HG02852 (cell line): ENCODE measurements at regions not wholly inside any gene's neighbourhood (a gene's known extent, or its start where the extent isn't known, plus 50 kb on each side); places are given as distances from the start of the nearest gene placed in this dataset.
"Not testable (repeated sequence)": the region's sequence is repeated elsewhere in the genome, so short reads cannot be mapped to it uniquely, and the experiment has no call there.

Experiments used
- ATAC-seq: cut with Tn5 transposase; IDR thresholded peaks from one replicate; pipeline ENCODE4 v1.9.1; 2021; ENCODE audit warnings: mild to moderate bottlenecking, moderate library complexity; ENCODE audit not compliant: unreplicated experiment

DNA sequence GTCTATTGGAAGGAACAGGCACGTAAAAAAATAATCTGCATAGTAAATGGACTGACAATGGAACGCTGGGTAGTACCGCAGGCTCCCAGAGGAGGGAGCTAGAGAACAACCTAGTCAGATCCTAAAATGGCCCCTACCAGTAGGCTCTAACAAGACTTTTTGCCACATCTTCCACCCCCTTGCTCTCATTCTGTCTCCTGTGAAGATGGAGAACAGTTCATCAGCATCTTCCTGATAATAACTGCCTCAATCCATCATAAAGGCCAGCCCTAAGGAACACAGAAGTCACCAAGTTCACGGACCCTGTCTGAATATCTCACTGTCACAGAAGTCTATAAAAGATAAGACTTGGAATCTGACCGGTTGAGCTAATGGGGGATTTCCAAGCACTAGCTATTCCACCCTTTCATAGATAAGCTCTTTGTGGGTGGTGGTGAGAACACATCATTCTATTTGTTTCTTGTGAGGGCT, 133.4 kb downstream of the SLC1A3 start:
- peak; percentile 58 for ATAC-seq

DNA sequence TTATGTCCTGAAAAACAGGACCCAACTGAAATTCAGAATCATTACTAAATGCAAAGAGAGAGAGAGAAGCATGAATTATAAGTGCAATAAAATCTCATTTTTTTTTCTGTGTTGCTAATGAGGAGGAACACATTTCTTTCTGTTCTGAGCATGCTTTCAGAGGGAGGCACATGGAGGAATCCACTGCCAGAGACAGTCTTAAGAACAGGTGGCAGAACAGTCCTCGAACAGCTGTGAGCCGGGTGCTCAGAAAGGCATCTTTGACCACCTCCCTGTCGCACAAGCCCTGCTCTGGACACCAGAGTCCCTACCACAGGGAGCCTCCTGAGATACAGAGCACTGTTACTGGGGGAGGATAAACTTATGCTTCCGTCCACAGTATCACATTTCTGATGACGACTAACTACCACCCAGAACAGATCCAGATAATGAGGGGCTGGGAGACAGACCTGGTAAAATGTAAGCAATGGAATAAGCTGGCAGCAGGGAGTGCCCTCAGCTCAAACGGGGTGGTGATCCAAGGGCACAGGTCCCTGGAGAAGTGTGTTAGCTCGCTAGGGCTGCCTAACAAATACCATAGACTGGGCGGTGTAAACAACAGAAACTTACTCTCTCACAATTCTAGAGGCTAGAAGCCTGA, 134.0 kb downstream of the SLC1A3 start:
- ATAC-seq = no peak

DNA sequence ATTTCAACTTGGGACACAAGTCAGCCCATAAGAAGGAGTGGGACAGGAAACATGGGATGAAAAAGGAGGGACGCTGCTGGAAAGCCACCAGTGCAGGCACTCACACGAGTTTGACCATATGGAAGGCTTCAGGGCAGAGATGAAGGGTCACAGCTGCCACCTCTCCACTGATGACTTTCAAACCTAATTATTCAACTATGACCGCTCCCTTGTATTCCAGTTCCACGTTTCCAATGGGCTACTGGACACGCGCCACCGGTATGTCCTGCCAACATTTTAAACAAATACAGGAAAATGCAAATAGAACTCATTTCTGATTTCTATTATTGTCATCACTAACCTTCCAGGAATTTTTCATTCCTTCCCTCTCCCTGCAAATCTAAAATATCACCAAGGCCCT, 134.7 kb downstream of the SLC1A3 start:
- no peak for ATAC-seq

DNA sequence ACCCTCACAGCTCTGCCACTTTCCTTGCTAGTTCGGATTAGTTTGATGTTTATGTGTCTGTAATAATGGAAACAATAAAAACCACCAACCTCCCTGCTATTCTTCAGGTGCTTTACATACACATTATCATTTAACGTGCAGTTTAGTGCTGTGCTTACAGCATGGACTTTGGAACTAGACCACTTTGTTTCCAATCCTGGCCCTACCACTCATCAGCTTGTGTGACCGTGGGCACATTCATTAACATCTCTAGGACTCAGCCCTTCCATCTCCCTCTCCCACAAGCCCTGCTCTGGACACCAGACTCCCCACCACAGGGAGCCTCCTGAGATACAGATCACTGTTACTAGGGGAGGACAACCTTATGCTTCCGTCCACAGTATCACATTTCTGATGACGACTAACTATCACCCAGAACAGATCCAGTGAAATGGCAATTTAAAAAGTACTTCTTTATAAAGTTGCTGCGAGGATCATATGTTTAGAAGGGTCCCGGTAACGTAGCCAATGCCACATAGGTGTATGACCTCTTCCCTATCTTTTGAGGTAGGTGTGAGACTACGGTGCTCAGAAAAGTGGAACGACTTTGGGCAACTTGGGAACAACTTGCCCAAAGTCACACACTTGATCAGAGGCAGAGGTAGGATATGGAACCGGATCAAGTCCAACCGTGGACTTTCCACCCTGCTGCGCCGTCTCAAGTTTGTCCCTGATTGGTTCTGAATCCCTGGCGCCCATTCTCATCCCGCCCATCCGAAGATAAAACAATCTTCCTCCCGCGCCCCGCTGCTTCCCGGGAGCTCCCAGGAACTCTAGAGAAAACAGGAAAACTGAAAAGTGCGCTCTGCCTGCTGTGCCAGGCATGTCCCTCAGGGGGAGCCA, 132.4 kb upstream of the NIPBL start:
- ATAC-seq = peak; percentile 6

DNA sequence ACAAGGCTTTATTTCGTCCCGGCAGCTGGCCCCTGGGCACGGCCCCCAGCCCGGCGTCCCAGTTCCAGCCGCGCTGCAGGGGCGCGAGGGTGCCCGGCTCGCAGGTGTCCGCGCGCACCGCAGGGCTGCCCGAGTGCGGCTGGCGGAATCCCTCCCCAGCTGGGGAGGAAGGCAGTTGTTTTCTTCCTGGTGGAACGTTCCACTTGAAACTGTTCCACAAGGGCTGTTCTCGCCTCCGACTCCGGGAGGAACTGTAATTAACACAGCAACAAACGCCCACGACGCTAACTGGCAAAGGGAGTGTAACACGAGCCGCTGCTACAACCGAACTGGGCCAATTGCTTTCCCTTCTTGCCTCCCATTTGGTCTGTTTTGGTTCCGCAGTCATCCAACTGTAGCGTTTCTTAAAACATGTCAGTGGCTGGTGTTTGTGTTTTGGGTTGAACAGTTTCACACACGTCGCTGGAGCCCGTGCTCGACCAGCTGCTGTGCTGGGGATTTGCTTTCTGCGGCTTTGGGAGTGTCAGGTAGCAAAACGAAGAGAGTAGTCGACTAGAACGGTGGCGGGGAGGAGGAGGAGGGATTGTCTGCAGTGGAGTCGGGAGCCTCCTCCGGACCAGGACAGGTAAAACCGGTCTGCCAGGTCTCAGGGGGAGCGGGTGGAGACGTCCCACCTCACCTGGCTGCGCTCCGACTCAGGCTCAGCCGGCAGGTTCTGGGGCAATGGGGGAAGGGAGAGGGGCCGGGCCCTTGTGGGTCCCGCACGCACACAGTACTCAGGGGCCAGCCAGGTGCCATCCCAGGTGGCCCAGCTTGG, 131.6 kb upstream of the NIPBL start:
- peak; percentile 81 for ATAC-seq

DNA sequence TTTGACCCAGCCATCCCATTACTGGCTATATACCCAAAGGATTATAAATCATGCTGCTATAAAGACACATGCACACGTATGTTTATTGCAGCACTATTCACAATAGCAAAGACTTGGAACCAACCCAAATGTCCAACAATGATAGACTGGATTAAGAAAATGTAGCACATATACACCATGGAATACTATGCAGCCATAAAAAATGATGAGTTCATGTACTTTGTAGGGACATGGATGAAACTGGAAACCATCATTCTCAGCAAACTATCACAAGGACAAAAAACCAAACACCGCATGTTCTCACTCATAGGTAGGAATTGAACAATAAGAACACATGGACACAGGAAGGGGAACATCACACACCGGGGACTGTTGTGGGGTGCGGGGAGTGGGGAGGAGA, 128.8 kb upstream of the NIPBL start:
- not testable (repeated sequence) for ATAC-seq

DNA sequence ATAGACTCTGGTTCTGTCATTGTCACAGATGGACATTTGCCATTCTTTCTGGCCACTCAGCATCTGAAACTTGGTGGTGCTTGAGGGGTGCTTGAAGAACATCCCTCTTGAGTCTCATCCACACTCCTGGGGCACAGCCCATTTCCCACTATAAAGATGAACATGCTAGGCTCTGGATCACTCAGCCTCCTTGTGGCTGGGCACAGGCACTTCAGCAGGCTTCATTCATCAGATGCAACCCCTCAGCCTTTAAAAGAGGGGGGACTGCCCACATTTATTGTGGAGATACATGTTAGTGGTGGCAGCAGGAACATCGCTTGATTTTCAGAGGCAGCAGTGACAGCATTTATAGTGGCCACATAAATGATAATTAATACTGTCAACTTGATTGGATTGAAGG, 124.7 kb upstream of the NIPBL start:
- ATAC-seq = no peak

DNA sequence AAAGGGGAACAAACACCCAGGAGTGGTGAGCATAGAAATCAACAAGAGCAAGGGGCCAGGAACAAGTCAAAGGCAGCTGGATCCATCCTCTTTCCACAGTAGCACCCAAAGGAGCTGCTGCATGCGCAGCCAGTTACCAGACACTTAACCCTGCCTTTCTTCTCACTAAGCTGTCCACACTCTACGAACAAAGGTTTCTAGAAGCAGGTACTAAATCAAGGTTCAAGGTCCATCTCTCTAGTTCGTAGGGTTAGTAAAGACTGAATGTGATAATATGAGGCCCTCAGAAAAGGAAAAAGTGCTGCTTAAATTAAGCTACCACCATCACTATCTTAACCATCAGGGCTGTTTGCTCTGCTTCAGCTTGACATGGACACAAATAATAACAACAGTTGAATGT, 121.2 kb upstream of the NIPBL start:
- ATAC-seq = no peak

DNA sequence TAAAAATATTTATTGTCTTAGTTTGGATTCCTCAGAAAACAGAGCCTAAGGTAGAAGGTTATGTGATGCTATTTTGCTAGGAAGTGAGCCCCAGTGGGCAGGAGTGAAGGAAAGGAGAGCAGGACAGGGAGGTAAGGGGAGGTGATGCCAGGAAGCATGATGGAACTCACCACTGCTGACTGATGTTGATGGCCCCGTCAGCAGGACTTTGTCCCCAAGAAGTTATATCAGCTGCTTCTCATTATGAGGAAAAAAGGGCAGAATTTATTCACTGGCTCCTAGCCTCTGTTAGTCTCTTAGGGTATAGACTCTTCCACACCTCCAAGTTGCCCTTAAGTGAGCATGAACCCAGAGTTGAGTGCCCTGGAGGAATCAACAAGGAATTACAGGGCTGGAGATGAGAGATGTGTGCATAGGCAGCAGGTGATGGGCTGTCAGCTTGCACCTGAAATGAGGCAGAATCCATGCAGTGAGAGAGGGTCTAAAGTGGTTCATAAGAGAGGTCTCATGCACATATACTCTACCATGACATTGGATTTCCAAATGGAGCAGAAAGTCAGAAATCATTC, 120.6 kb upstream of the NIPBL start:
- no peak for ATAC-seq

DNA sequence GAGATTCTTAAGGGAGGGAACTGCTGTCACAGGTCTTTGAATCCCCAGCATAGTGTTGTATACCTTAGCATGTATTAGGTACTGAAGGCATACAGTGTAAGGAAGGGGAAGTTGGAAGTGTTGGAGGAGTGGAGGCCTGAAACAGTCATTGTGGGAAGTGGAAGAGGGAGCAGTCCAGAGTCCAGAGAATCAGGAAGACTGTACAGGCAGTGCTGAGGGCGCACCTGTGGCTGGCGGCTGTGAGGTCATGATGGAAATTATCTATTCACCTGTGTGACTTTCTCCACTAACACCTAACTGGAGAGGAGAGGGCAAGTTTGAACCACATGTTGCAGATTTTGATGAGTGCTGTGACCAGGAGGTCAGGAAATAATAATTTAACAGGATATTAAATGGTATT, 119.7 kb upstream of the NIPBL start:
- ATAC-seq = no peak

DNA sequence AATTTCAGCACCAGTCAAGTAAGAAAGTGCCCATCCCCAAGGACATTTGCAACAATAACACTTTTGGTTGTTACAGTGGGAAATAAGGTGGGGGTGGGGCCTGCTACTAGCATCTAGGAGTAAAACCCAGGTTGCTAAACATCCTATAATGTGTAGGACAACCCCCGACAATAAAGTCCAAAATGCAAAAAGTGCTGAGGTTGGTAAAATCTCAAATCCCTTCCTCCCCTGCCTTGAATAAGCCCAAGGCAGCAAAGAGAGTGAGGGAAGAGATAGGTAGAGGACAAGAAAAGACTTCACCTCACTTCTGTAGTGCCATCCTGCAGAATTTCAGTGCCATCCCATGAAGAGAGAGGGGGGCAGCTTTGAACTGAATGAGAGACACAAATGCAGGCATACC, 117.5 kb upstream of the NIPBL start:
- ATAC-seq = no peak

DNA sequence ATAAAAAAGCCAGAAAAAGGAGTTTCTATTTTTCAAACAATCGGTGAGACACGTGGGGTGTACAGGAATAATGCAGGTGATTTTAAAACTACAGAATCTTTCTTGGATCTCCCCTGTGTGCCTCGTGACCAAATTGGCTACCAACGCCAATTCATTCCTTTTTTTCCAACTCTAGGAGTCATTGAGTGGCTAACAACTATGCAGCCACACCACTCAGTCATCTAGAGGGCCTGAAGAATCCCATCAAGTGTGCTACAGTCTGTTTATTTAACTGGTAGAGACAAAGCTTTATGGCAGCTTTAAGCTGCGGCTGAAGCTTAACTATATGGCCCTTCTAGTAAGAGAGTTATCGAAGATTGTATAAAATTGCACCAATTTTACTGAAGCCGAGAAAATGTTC, 113.1 kb upstream of the NIPBL start:
- ATAC-seq = no peak

DNA sequence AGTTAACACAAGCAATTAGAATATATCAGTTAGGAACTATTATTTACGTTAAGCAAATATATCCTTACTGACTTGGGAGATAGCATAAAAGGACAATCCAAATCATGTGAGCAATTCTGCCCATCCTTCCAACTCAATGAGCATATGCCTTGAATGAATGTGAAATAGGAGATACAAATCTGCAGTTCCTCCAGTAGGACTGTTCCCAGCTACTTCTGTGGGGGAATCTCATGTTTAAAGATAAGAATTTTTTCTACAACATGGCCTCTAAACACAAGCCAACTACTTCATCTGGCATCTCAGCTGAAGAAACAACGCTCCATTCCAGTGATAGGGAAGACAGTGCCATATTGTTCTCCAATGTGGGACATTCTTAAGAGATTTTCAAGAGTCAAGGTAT, 110.7 kb upstream of the NIPBL start:
- no peak for ATAC-seq

DNA sequence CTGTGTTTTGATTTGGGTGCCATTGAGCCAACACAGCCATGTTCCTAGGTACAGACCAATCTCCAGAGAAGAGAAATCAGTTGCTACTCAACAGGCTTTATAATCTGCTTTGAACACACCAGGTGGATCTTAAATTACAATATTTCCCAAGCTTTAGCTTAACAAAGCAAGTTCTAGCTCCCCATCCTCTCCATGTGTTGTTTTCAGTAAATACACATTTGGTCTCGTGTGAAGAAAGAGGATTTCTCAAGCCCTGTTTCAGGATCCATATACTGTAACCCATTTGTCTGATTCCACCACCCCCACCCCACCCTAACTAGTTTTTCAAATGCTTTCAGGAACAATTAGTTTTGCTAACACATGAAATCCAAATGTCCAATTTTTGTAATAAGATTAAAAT, 109.6 kb upstream of the NIPBL start:
- no peak for ATAC-seq

DNA sequence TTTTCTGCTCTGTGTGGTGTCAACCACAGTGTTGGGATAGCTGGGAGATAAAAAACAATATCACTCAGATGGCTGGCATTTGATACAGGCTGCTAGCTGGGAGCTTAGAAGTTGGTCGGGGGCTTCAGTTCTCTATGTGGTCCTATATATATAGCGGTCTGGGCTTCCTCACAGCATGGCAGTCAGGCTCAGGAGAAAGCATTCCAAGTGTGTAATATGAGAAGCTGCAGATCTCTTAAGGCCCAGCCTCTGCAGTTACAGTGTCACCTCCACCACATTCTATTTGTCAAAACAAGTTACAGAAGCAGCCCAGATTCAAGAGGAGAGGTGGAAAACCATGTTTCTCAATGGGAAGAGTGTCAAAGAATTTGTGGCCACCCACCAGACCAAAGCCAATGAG, 108.1 kb upstream of the NIPBL start:
- ATAC-seq = no peak

DNA sequence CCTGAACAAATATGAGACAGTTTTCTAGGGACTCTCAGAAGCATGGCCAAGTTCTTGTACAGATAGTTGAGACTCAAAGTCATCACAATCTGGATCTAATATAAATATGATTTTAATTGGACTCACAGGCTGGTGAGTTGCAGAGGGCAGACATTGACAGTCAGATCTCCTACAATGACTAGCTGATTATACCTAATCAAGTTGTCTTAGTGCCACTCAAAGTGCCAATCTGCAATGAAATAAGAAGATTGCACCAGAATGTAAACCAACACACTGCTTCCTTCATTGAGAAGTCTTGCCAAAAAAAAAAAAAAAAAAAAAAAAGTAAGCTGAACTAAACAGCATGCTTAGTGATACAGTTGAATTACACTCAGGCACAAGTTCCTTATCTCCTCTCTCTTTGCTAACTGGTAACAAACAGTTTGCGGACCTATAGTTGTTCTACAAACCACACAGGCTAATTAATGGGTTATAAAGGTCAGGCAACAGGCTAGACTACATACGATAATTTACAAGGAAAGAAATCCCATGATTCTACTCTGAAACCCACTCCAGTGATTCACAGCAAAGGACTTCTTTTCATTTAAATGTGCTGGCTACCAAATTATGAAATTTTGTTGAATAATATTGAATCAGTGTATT, 107.3 kb upstream of the NIPBL start:
- no peak for ATAC-seq

DNA sequence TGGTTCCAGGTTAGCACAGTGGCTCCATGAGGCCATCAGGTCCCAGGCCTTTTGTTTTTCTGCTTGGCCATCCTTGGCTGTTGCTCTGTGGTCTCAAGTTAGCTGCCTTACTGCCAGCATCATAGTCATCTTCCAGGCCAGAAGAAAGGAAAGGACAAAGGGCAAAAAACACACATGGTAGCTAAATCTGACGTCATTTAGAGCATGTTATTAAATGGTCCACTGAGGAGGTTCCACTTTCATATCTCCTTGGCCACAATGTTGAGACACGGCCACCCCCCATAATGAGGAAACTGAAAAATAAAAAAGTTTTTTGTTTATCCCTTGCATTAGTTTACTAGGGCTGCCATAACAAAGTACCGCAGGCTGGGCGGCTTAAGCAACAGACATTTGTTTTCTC, 106.4 kb upstream of the NIPBL start:
- ATAC-seq = no peak

DNA sequence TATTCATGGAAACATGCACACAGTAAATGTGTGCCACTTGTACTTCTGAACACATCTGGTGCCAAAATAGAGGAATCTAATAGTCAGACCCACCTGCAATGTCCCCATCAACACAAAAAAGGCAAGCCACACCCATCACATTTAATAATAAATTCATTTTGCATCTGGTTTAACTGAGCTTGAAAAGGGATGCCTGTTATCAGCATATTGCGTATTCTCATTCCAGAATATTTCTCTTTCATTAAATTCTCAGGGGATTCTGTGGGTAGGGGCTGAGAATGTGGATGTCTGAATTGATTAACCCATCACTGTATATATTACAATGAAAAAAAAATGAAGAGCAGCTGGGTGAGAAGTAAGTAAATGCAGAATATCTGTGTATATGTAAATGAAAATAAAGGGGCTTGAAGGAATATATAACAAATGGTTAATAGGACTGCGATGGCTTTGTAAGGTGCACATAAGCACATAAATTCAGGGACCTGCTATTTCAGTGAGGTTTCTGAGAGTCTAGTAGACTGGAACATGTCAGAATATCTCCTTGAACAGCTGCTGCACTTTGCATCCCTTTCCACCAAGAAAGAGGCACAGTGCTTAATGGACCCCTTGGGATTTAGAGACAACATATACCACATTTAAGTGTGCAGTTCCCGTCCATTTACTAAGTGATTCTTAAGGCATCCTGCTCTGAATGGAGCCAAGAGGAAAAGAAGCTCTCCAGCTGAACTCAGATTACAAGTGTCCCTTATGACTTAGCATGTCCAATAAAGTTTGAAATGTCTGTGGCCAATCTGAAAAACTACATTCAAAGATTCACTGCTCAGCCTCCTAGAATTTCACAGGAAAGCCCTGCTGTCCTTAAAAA, 104.1 kb upstream of the NIPBL start:
- no peak for ATAC-seq

DNA sequence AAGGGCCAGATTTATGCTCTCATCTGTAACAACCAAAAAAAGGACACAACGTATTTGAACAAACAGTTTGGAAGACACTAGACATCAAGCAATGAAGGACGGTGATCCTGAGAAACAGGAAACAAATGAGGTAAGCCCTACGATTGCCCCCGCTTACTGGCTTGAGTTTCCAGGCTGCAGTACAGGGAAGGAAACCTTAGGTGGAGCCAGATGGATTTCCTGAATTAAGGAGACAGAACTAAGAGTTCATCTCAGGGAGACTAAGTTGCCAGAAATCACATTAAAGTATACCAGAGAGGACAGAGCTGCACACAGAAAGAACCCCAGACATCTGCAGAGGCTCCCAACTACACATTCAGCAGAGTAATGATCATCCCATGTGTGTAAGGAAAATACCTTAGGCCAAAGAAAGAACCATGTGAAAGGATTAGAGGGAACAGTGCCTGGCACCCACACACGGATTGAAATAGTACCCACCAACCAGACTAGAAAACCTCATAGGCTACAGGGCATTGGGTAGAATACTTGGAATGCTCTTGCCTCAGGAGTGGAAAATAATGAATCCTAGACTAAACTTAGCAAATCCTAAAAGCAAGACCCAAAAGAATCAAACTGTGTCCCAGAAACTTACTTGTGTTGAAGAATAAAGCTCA, 99.3 kb upstream of the NIPBL start:
- ATAC-seq = no peak
